CD4-positive, alpha-beta T cell treated with Interleukin-10 for 1 hour (primary cell): ENCODE measurements at regions not wholly inside any gene's neighbourhood (a gene's known extent, or its start where the extent isn't known, plus 50 kb on each side); places are given as distances from the start of the nearest gene placed in this dataset.

Experiments
- DNase-seq: peaks from one replicate; pipeline ENCODE4 v3.0.0-alpha.2; 2020

GRCh38 chr7:95718577-95719410, 53.6 kb upstream of the DYNC1I1 start:
- DNase-seq: no peak

- no peak for DNase-seq
Measured at GRCh38 chr7:95716357-95717122, 55.8 kb upstream of the DYNC1I1 start.

DNA sequence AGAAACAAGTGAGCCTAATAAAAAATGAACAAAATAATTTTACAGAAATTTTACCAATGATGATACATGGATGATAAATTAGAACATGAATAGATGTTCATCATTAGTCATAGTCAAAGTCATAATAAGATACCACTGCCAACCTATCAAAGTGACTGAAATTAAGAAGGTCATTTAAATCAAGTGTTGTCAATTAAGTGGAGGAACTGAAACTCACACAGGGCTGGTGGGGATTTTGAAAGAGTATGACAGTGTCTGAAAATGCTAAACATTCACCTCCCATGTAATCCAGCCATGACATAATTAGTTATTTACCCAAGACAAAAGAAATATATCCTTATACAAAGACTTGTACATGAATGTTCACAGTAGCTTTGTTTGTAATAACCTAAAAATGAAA, 57.1 kb upstream of the DYNC1I1 start:
- no peak for DNase-seq

GRCh38 chr7:95710711-95711110, 61.6 kb upstream of the DYNC1I1 start:
- DNase-seq: no peak

DNA sequence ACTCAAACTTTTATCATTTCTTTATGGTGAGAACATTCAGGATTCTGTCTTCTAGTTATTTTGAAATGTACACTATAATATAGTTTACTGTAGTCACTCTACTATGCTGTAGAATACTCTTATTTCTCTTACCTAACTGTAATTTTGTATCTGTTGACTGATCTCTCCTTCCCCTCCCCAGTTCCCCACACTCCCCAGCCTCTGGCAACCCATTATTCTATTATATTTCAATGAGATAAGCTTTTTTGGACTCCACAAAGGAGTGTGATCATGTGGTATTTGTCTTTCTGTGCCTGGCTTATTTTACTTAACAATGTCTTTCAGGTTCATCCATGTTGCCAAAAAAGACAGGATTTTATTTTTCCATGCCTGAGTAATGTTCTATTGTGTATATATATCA, 71.4 kb upstream of the DYNC1I1 start:
- no peak for DNase-seq

GRCh38 chr7:95694334-95694733, 78.0 kb upstream of the DYNC1I1 start:
- no peak for DNase-seq

- no peak for DNase-seq
Measured at GRCh38 chr7:95693551-95694333, 78.6 kb upstream of the DYNC1I1 start.

DNA sequence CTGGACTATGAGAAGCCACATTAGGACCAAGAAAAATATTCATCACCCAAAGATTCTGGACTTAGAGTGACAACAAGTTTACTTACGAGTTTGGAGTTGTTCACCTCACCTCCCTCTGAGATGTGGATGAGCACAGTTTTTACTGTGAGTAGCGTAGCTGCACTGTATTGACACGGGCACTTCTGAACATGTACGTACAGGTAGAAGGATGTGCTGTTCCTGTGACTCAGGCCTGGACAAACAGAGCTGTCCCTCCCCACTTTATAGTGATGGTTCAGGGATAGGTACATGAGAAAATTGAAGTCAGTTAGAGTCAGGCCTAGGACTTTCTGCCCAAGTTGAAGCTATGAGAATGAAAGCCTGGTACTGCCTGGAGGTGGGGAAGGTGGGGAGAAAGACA, 80.9 kb upstream of the DYNC1I1 start:
- no peak for DNase-seq

DNA sequence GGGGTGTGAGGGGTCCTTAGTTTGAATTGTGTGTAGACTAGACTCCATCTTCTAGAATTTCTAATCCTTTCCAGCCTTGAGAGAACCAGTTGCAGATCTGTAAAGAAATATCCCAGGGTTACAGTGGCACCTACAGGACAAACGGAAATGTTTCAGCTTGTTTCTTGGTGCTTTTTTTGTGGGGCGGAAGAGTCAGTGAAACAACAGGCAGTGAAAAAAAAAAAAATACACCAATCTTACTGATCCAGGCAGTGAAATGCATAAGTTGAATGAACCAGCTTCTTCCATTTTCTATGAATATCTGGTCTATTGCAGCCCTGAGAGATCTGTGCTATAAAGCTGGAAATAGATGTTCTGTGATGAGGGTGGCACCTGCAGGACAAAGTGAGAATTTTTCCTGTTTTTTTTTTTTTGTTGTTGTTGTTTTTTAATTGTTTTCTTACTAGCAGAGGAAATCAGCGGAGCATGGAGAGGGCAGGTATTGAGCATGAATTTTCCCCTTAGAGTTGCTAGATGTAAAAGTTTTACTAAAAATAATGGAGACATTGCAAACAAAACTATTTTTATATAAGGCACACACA, 81.9 kb upstream of the DYNC1I1 start:
- peak; percentile 5 for DNase-seq

DNA sequence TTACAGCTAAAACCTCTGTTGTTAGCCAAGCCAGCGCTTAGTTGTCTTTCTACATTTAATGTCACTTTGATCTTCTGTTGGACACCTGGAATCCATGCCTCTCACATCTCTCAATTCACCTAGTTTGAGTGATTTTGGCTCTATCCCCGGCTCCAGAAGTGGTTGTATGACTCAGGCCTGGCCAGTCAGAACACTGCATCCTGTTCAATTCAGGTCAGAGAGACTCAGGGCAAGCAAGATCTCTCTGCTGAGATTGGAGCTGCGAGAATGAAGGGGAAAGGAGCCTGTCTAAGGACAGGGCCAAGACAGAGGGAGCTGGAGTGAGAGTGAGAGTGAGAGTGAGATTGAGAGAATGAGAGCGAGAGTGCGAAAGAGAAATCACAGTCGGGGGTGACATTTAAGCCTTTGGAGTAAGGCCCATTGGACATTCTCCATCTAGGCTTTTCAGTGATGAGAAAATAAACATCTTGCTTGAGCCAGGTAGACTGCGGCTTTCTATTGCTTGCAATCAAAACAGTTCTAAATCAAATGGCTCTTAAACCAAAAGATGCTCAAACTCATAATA, 83.3 kb upstream of the DYNC1I1 start:
- no peak for DNase-seq

DNA sequence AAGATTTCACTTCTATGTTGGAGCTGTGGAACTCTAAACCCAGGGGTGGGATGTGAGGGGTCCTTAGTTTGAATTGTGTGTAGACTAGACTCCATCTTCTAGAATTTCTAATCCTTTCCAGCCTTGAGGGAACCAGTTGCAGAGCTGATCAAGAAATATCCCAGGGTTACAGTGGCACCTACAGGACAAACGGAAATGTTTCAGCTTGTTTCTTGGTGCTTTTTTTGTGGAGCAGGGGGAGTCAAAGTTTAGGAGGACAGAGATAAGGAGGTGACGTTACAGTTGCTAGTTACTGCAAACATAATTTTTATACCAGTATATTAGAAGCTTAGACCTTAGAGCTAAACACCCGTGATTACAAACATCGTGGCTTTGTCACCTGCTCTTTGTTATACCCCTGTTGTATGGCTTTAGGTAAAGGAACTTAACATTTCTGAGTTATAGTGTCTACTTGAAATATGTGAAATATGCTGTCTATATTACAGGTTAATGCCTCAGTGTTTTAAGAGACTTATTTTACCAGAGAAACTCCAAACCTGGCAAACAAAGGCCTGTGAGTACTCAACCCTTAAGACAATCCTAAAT, 84.5 kb upstream of the DYNC1I1 start:
- DNase-seq: no peak

- DNase-seq: peak; percentile 3
Measured at GRCh38 chr7:95686109-95686508, 86.2 kb upstream of the DYNC1I1 start.

- DNase-seq: no peak
Measured at GRCh38 chr7:95684505-95684904, 87.8 kb upstream of the DYNC1I1 start.

DNA sequence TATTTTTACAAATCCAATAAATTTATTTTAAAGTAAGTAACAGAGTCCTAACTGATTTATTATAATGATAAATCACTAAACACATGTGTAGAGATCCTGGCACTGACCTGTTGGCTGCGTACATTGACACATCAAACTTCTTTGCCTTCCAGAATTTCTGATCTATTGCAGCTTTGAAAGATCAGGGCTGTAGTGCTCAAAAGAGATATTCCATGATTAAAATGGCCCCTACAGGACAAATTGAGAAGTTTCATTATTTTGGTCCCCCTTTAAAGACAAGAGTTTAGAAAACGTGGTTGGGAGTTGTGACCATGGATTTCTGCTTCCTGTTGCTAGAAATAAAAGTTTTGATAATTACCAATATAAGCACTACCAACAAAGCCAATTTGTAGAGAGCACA, 87.7 kb upstream of the PDK4 start:
- DNase-seq: no peak

DNA sequence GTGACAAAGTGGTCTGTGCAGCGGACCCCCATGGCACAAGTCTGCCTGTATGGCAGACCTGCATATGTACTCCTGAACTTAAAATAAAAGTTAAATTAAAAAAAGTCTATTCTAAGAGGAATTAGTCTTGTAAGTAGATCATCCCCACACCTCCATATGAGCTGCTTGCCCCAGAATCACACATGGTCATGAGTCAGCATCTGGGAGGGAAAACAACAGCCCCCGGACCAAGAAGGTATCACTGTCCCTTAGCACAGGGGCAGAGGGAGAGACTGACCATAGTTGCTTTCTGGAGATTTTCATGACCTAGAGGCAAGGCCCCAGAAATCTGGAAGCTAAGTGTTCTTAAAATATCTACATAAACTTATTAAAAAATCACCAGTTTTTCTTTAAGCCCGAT, 86.6 kb upstream of the PDK4 start:
- no peak for DNase-seq

- no peak for DNase-seq
Measured at GRCh38 chr7:95676691-95677090, 80.4 kb upstream of the PDK4 start.

DNA sequence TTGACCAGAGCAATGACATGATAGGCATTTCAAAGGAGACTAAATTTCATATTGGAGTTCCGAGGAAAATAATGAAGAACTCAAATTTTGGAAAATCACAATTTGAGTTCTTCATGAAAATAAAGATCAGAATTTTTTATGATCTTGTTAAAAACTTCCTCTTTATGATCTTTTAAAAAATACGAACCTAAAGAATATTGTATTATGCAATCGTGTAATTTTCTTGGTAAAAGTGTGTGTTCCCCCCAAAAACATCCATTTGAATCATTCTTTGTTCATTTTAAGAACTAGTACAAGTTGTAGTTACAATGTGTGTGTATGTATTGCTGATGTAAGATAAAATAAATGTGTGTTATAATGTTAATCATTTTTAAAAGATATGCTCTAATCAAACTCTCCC, 79.3 kb upstream of the PDK4 start:
- DNase-seq: no peak

GRCh38 chr7:95675016-95675415, 78.7 kb upstream of the PDK4 start:
- no peak for DNase-seq

- DNase-seq: no peak
Measured at GRCh38 chr7:95674101-95674500, 77.8 kb upstream of the PDK4 start.

- DNase-seq: no peak
Measured at GRCh38 chr7:95672434-95672833, 76.1 kb upstream of the PDK4 start.

- no peak for DNase-seq
Measured at GRCh38 chr7:95669513-95669912, 73.2 kb upstream of the PDK4 start.

DNA sequence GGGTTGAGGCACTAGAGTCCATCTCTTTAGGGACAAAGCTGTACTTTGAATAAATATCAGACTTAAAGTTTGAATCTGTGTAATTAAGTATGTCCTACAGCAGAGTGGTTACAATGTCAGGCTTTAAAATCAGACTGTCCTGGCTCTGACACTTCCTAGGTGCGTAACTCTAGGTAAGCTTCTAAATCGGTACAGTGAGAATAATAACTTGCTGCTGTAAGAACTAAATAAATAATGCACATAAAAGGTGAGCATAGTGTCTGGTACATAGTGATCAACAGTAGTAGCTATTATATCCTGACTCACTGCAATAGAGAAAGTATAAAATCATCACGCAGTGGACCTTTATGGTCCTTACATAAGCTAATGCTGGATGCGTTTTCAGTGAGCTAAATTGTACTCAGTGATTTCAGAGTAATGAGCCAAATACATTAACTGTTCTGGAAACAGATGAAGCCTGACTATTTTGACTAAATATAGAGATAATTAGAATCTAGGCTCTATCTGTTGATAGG, 72.2 kb upstream of the PDK4 start:
- no peak for DNase-seq
